ENCODE measurements at regions not wholly inside any gene's neighbourhood (a gene's known extent, or its start where the extent isn't known, plus 50 kb on each side); places are given as distances from the start of the nearest gene placed in this dataset.

GRCh38 chr2:239704737-239705136 lies 303.9 kb upstream of the HDAC4 start:
- no peak for DNase-seq

GRCh38 chr2:239703834-239704233 lies 303.0 kb upstream of the HDAC4 start:
- DNase-seq = no peak

- DNase-seq = no peak
Observed at GRCh38 chr2:239700686-239701345, 300.0 kb upstream of the HDAC4 start.

- DNase-seq = no peak
Observed at GRCh38 chr2:239697399-239698164, 296.8 kb upstream of the HDAC4 start.

GRCh38 chr2:239696559-239697207 lies 295.9 kb upstream of the HDAC4 start:
- DNase-seq = no peak

- DNase-seq = no peak
Observed at GRCh38 chr2:239695728-239696240, 295.0 kb upstream of the HDAC4 start.

- DNase-seq = no peak
Observed at GRCh38 chr2:239695106-239695727, 294.4 kb upstream of the HDAC4 start.

- no peak for DNase-seq
Observed at GRCh38 chr2:239694487-239694886, 293.7 kb upstream of the HDAC4 start.

GRCh38 chr2:239693761-239694415 lies 293.1 kb upstream of the HDAC4 start:
- no peak for DNase-seq

- no peak for DNase-seq
Observed at GRCh38 chr2:239693330-239693729, 292.5 kb upstream of the HDAC4 start.

GRCh38 chr2:239692919-239693318 lies 292.1 kb upstream of the HDAC4 start:
- no peak for DNase-seq

- DNase-seq = no peak
Observed at GRCh38 chr2:239692362-239692851, 291.6 kb upstream of the HDAC4 start.

- no peak for DNase-seq
Observed at GRCh38 chr2:239691720-239692119, 290.9 kb upstream of the HDAC4 start.

GRCh38 chr2:239690651-239691631 lies 290.1 kb upstream of the HDAC4 start:
- no peak for DNase-seq

- no peak for DNase-seq
Observed at GRCh38 chr2:239689985-239690384, 289.2 kb upstream of the HDAC4 start.

GRCh38 chr2:239689410-239689809 lies 288.6 kb upstream of the HDAC4 start:
- DNase-seq = no peak

GRCh38 chr2:239688840-239689239 lies 288.0 kb upstream of the HDAC4 start:
- DNase-seq = no peak

- DNase-seq = no peak
Observed at GRCh38 chr2:239688122-239688681, 287.4 kb upstream of the HDAC4 start.

- DNase-seq = no peak
Observed at GRCh38 chr2:239687441-239687840, 286.6 kb upstream of the HDAC4 start.

- no peak for DNase-seq
Observed at GRCh38 chr2:239685965-239686364, 285.1 kb upstream of the HDAC4 start.

GRCh38 chr2:239685556-239685955 lies 284.7 kb upstream of the HDAC4 start:
- no peak for DNase-seq

Data from fibroblast of skin of back (primary cell).